GM12864 (cell line): ENCODE measurements at regions not wholly inside any gene's neighbourhood (a gene's known extent, or its start where the extent isn't known, plus 50 kb on each side); places are given as distances from the start of the nearest gene placed in this dataset.

Experiments used
- DNase-seq: peaks from one replicate; pipeline ENCODE4 v3.0.0-alpha.2; 2011; ENCODE audit warnings: low read depth
- H3K4me3 ChIP-seq: 2 replicates; pipeline ENCODE4 v1.5.1; 2011; ENCODE audit warnings: mild to moderate bottlenecking, low read depth, low read length, control low read depth
- CTCF ChIP-seq: IDR thresholded peaks from 2 replicates; pipeline ENCODE4 v1.5.1; 2011; ENCODE audit warnings: low read depth, mild to moderate bottlenecking, moderate library complexity, low read length, control low read depth, inconsistent platforms; ENCODE audit errors: missing control alignments

DNA sequence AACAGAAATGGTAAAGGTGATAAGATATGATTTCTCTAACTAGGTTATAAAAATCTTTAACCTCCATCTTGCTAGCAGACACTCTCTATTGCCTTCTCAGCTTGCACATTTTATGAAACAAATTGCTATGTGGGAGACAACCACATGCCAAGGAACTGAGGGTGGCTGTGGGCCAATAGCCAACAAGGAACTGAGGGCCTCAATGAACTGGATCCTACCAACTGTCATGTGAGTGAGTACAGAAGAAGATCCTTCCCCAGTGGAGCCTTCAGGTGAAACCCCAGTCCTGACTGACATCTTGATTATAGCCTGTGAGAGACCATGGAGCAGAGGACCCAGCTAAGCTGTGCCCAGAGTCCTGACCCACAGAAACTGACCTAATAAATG, 129.2 kb upstream of the LRIG1 start:
- DNase-seq: no peak
- H3K4me3 ChIP-seq: no peak overlapping the region
- TF ChIP-seq CTCF: no peak

DNA sequence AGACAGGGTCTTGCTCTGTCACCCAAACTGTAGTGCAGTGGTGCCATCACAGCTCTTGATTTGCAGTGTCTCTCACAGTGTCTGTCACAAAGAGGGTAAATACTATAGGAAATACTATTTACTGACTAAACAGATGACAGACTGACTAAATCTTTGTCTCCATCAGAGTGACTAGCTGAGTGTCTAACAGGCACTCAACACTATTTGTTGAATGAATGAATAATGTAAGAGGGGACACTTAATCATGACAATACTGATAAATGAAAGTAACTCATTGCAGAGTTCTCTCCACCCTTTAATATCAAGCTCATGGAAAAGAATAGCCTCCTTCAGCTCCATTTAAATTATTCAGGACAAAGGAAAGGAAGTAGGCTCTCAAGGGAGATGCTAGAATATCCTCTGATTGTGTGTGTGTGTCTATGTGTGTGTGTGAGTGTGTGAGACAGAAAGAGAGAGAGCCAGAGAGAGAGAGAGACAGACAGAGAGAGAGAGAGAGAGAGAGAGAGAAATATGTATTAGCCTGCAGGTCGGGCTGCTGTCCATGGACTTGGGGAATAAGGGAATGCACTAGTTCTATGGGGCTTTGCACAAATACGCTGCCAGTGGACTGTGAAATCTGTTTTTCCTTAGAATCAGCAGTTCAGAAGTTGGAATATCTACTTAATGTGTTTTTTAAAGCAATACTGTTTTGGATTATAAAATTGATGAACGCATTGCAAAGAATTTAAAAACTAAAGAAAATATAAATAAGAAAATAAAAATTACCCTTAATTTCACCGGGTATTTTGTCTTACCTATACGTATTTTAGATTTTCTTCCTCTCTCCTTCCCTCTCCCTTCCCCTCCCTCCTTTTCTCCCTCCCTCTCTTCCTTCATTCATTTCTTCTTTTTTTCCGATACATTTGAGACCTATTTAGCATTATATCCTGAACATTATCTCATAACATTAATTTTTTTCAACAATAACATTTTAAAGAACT, 132.9 kb upstream of the LRIG1 start:
- TF ChIP-seq CTCF: no peak
- H3K4me3 ChIP-seq: no peak overlapping the region
- no peak for DNase-seq

- peak; percentile 26 for TF ChIP-seq CTCF
- no peak overlapping the region for H3K4me3 ChIP-seq
- DNase-seq: no peak
These were observed 137.9 kb upstream of the LRIG1 start for GRCh38 chr3:66638717-66639116.

GRCh38 chr3:66639809-66640356, 139.1 kb upstream of the LRIG1 start:
- H3K4me3 ChIP-seq: no peak overlapping the region
- DNase-seq: no peak
- no peak for TF ChIP-seq CTCF

DNA sequence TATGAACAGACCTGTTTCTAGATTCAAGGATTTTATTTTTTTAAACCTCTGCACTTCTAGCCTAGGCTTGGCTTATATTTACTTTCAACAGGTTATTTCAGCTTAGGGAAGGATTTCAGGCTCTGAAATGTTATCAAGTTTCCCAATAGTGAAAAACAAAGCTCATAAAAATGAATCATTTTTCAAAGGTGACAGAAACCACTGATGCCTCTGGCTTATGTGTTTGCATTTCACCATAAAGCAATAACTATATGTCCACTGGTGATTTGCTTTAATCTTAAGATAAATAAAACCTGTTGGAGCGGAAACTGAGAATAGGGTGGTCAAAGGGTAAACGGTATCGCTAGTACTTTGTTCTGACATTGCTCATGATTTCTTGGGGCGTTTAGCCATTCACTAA, 141.2 kb upstream of the LRIG1 start:
- H3K4me3 ChIP-seq: no peak overlapping the region
- TF ChIP-seq CTCF: no peak
- no peak for DNase-seq

GRCh38 chr3:66642484-66642883, 141.7 kb upstream of the LRIG1 start:
- DNase-seq: no peak
- H3K4me3 ChIP-seq: no peak overlapping the region
- TF ChIP-seq CTCF: no peak
